Mesothelial cell of epicardium (in vitro differentiated cells): ENCODE measurements at regions not wholly inside any gene's neighbourhood (a gene's known extent, or its start where the extent isn't known, plus 50 kb on each side); places are given as distances from the start of the nearest gene placed in this dataset.

Experiments
- DNase-seq, 2 experiments: peaks; one replicate each; pipeline ENCODE4 v3.0.0; 2021; ENCODE audit warnings: low spot score in 2 of 2; ENCODE audit not compliant: unreplicated experiment in 2 of 2
- H3K27ac Mint-ChIP-seq: 2 replicates; pipeline ENCODE4 v1.8.0; 2021; ENCODE audit warnings: mixed read lengths
- H3K27me3 Mint-ChIP-seq: 2 replicates; pipeline ENCODE4 v1.8.0; 2021; ENCODE audit warnings: low read depth, mixed read lengths
- H3K36me3 Mint-ChIP-seq: 2 replicates; pipeline ENCODE4 v1.8.0; 2021; ENCODE audit warnings: mixed read lengths
- H3K4me1 Mint-ChIP-seq: 2 replicates; pipeline ENCODE4 v1.8.0; 2021; ENCODE audit warnings: mixed read lengths
- H3K4me3 Mint-ChIP-seq: 2 replicates; pipeline ENCODE4 v1.8.0; 2021; ENCODE audit warnings: mild to moderate bottlenecking, moderate library complexity, mixed read lengths
- H3K9me3 Mint-ChIP-seq: 2 replicates; pipeline ENCODE4 v1.8.0; 2021; ENCODE audit warnings: mixed read lengths
- TF ChIP-seq, protein P1 (sequence below): fragments of 200-600 bp; sonication (generic); IDR thresholded peaks from one replicate; pipeline ENCODE4 v1.5.0; 2021; ENCODE audit warnings: antibody characterized with exemption; ENCODE audit not compliant: unreplicated experiment

DNA sequence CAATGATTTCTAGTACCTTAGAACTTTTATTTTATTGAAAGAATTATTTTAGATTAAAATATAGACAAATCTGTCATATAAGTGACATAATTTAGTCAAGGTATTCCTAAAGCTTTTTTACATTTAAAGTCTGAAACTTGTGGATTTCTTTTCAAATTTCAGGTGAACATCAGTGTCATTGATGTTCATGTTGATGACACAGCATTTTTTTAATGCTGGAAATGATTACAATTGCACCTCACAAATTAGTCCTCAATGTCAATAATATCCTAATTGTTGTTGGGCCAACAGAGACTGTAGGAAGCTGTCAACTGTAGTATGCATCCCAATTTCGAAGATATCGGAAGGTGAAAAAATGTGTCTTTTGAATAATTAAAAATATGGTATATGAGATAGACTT, 214.4 kb upstream of the ARL4C start:
- no peaks in the 10 kb centered on the region for H3K9me3 Mint-ChIP-seq
- no peaks in the 10 kb centered on the region for H3K36me3 Mint-ChIP-seq
- TF ChIP-seq, protein P1, sequence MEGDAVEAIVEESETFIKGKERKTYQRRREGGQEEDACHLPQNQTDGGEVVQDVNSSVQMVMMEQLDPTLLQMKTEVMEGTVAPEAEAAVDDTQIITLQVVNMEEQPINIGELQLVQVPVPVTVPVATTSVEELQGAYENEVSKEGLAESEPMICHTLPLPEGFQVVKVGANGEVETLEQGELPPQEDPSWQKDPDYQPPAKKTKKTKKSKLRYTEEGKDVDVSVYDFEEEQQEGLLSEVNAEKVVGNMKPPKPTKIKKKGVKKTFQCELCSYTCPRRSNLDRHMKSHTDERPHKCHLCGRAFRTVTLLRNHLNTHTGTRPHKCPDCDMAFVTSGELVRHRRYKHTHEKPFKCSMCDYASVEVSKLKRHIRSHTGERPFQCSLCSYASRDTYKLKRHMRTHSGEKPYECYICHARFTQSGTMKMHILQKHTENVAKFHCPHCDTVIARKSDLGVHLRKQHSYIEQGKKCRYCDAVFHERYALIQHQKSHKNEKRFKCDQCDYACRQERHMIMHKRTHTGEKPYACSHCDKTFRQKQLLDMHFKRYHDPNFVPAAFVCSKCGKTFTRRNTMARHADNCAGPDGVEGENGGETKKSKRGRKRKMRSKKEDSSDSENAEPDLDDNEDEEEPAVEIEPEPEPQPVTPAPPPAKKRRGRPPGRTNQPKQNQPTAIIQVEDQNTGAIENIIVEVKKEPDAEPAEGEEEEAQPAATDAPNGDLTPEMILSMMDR = no peak
- peaks cover 85% of the 10 kb centered on the region for H3K27me3 Mint-ChIP-seq
- peaks cover 7% of the 10 kb centered on the region for H3K4me1 Mint-ChIP-seq
- no peak overlapping the region for H3K27ac Mint-ChIP-seq
- H3K4me3 Mint-ChIP-seq = no peak overlapping the region
- no peak for DNase-seq

DNA sequence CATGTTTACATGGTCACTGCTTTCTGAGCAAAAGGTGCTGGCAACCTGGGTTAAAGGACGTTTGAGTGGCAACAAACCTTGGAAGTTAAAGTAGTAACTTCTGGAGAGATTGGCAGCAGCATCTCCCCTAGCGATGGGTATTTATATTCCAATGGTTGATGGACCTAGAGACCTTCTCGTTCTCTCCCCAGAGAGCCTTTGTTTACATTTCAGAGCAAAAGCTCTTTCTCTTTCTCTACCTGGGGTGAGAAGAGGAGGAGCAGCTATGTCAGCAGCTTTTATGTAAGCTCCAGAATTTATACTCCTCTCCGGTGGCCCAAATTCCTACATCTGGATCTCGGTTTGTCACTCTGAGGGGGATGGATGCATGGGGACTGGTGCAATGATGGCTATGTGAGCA, 213.7 kb upstream of the ARL4C start:
- peaks cover 81% of the 10 kb centered on the region for H3K27me3 Mint-ChIP-seq
- no peak overlapping the region for H3K4me3 Mint-ChIP-seq
- no peaks in the 10 kb centered on the region for H3K36me3 Mint-ChIP-seq
- H3K4me1 Mint-ChIP-seq = peaks cover 7% of the 10 kb centered on the region
- no peak overlapping the region for H3K27ac Mint-ChIP-seq
- TF ChIP-seq, protein P1 = no peak
- no peak for DNase-seq
- no peaks in the 10 kb centered on the region for H3K9me3 Mint-ChIP-seq

DNA sequence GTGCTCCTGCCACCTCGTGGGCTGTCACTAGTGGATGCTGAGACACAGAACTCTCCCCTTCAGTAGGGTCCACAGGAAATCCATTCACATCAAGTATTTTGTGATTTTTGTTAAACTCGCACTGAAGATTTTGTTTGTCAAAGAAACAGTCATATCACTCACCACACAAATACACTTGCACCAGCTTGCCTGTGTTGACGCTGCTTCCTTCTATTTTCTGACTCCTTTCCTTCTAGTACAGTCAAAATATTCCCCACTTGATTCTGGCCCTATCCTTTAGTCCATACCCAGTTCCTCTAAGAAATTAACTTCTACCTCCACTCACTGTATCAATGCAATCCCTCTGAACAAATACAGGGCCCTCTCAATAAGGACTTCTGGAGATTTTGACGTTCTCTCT, 213.2 kb upstream of the ARL4C start:
- H3K27ac Mint-ChIP-seq = no peak overlapping the region
- H3K4me3 Mint-ChIP-seq = no peak overlapping the region
- DNase-seq = no peak
- H3K9me3 Mint-ChIP-seq = no peaks in the 10 kb centered on the region
- no peaks in the 10 kb centered on the region for H3K36me3 Mint-ChIP-seq
- TF ChIP-seq, protein P1 = no peak
- H3K27me3 Mint-ChIP-seq = peaks cover 80% of the 10 kb centered on the region
- H3K4me1 Mint-ChIP-seq = peaks cover 7% of the 10 kb centered on the region

DNA sequence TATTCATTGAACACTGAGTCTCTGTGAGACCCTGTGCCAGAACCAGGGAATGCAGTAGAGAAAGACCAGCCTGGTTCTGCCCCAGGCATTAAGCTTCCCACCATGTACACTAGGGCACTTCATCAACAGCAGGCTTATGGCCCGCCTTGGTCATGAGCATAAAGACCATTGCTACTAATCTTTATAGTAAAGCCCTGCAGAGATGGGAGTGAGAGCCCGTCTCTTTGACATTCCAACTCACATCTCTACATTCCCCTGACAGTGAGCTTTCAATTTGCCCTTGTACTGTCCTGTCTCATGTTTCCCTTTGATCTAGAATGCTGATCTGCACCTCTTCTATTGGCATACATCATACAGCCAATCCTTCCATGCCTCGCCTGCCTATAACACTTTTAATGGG, 211.8 kb upstream of the ARL4C start:
- H3K4me1 Mint-ChIP-seq = peaks cover 9% of the 10 kb centered on the region
- peaks cover 78% of the 10 kb centered on the region for H3K27me3 Mint-ChIP-seq
- H3K4me3 Mint-ChIP-seq = no peak overlapping the region
- TF ChIP-seq, protein P1 = no peak
- no peak for DNase-seq
- H3K27ac Mint-ChIP-seq = no peak overlapping the region
- no peaks in the 10 kb centered on the region for H3K36me3 Mint-ChIP-seq
- no peaks in the 10 kb centered on the region for H3K9me3 Mint-ChIP-seq

DNA sequence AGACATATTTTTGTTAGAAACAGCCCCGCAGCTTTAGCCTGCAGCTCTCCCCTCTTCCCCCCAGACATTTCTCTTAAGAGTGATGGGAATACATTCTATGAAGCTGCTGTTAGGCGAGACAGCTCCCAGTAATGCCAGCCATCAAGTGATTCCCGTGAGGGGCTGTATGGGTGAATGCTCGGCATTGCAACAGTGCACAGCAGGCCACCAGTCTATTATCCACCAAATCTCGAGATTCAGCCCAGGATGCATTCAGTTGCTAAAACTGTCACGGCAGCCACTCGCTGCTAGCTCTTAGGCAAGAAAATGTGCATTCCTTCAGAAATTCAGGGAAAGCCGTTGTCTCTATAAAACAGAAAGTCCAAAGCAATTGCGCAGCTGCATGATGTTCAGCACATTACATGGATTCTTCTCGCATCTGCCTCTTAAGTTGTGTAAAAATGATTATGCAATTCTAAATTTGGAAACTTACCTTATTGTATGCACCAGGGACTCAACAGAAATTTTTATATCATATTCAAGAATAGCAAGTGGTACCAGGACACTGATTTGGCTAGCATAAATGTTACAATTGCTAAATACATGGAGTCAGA, 211.3 kb upstream of the ARL4C start:
- no peaks in the 10 kb centered on the region for H3K9me3 Mint-ChIP-seq
- no peak overlapping the region for H3K27ac Mint-ChIP-seq
- no peak overlapping the region for H3K4me3 Mint-ChIP-seq
- TF ChIP-seq, protein P1 = no peak
- DNase-seq = no peak
- no peaks in the 10 kb centered on the region for H3K36me3 Mint-ChIP-seq
- peaks cover 78% of the 10 kb centered on the region for H3K27me3 Mint-ChIP-seq
- H3K4me1 Mint-ChIP-seq = peaks cover 14% of the 10 kb centered on the region

DNA sequence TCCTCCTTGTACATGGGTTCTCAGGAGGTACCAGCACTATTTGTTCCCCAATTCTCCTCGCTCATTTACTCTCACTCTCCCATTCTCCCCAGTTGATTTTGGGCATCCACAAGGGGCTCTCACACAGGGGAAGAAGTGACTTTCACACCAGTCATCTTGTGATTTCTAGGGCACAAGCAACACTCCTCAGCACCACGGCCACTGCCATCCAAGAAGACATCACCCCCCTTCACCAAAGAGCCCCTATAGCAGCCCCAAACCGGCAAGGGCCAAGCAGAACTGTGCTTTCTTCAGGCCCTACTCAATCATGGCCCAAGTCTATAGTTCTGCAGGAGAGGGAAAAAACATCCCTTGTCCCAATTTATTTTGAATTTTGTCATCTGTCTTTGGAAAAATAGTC, 209.2 kb upstream of the ARL4C start:
- H3K27ac Mint-ChIP-seq = no peak overlapping the region
- no peak overlapping the region for H3K4me3 Mint-ChIP-seq
- H3K27me3 Mint-ChIP-seq = peaks cover 82% of the 10 kb centered on the region
- peaks cover 21% of the 10 kb centered on the region for H3K4me1 Mint-ChIP-seq
- TF ChIP-seq, protein P1 = no peak
- H3K9me3 Mint-ChIP-seq = no peaks in the 10 kb centered on the region
- no peak for DNase-seq
- no peaks in the 10 kb centered on the region for H3K36me3 Mint-ChIP-seq
